Left lung (tissue), 4 donors: ENCODE measurements at regions not wholly inside any gene's neighbourhood (a gene's known extent, or its start where the extent isn't known, plus 50 kb on each side); places are given as distances from the start of the nearest gene placed in this dataset.
"Not testable (repeated sequence)": the region's sequence is repeated elsewhere in the genome, so short reads cannot be mapped to it uniquely, and the experiment has no call there.

Experiments used
- ATAC-seq: fragments of 200-7000 bp; cut with Tn5 transposase; one replicate; pipeline ENCODE4 v1.9.1; 2020; ENCODE audit warnings: moderate library complexity
- DNase-seq, 4 donors: peaks; one replicate each; pipeline ENCODE4 v3.0.0-alpha.2; 2013 to 2020
- H3K27ac ChIP-seq, 2 donors: fragments of 200-600 bp; sonication (generic) in 1 of 2; one replicate each; pipeline versions ENCODE4 v1.5.0 to v1.8.0; 2020 to 2021
- H3K27me3 ChIP-seq, 2 donors: fragments of 200-600 bp; sonication (generic) in 1 of 2; one replicate each; pipeline versions ENCODE4 v1.5.0 to v1.8.0; 2020 to 2021
- H3K36me3 ChIP-seq, 2 donors: fragments of 200-600 bp; sonication (generic) in 1 of 2; one replicate each; pipeline versions ENCODE4 v1.5.0 to v1.8.0; 2020 to 2021
- H3K4me1 ChIP-seq, 2 donors: fragments of 200-600 bp; one replicate each; pipeline ENCODE4 v1.8.0; 2021
- H3K4me3 ChIP-seq, 2 donors: fragments of 200-600 bp; sonication (generic) in 1 of 2; one replicate each; pipeline versions ENCODE4 v1.5.0 to v1.8.0; 2020 to 2021; ENCODE audit warnings: mild to moderate bottlenecking in 1 of 2
- H3K9me3 ChIP-seq, 2 donors: fragments of 200-600 bp; sonication (generic) in 1 of 2; one replicate each; pipeline versions ENCODE4 v1.5.0 to v1.8.0; 2020 to 2021
- intact Hi-C, 2 donors: fragments of 100-400 bp; cut with DNase I; formaldehyde crosslinking; loops; one replicate each; pipeline versions ENCODE4 v1.11.2 to v1.14.2; 2022
- TF ChIP-seq, protein P1 (sequence below), 2 donors: fragments of 200-600 bp; sonication (generic) in 1 of 2; IDR thresholded peaks; one replicate each; pipeline versions ENCODE4 v1.5.0 to v1.8.0; 2021; ENCODE audit warnings: antibody characterized with exemption in 2 of 2
- donor health status: DM: no; HTN: yes; CAD: no.
- donor health status: DM: no; HTN: no; CAD: no.

DNA sequence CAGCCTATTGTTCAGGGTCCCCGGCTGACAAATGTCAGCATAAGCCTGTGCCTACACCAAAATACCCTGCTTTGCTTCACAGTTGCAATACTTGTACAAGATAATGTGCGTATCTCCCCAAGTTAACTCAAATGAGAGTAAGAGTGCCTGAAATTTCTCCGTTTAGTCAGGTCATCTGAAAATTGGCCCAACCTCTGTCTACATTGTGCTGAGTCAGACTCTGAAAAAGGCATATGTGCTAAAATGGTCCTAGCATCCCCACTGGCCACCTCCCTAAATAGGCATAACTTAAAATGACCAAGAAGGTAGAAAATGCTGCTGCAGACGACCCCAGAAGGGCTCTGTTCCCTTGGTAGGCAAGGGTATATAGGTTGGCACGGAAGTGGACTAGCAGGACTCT, 1653.8 kb upstream of the DDX18 start:
- Histone ChIP-seq H3K4me1 (no peaks in the 10 kb centered on the region), H3K4me3 (no peak overlapping the region), H3K27ac (no peak overlapping the region), H3K36me3 (no peaks in the 10 kb centered on the region), H3K9me3 (peaks cover 0 to 63% of the 10 kb centered on the region in 2 donors), H3K27me3 (no peaks in the 10 kb centered on the region)
- DNase-seq (no peak), ATAC-seq (no peak)
- intact Hi-C loops = no loop called here
- TF ChIP-seq, protein P1, sequence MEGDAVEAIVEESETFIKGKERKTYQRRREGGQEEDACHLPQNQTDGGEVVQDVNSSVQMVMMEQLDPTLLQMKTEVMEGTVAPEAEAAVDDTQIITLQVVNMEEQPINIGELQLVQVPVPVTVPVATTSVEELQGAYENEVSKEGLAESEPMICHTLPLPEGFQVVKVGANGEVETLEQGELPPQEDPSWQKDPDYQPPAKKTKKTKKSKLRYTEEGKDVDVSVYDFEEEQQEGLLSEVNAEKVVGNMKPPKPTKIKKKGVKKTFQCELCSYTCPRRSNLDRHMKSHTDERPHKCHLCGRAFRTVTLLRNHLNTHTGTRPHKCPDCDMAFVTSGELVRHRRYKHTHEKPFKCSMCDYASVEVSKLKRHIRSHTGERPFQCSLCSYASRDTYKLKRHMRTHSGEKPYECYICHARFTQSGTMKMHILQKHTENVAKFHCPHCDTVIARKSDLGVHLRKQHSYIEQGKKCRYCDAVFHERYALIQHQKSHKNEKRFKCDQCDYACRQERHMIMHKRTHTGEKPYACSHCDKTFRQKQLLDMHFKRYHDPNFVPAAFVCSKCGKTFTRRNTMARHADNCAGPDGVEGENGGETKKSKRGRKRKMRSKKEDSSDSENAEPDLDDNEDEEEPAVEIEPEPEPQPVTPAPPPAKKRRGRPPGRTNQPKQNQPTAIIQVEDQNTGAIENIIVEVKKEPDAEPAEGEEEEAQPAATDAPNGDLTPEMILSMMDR (IDR thresholded peaks at IDR 0.05) = no peak

DNA sequence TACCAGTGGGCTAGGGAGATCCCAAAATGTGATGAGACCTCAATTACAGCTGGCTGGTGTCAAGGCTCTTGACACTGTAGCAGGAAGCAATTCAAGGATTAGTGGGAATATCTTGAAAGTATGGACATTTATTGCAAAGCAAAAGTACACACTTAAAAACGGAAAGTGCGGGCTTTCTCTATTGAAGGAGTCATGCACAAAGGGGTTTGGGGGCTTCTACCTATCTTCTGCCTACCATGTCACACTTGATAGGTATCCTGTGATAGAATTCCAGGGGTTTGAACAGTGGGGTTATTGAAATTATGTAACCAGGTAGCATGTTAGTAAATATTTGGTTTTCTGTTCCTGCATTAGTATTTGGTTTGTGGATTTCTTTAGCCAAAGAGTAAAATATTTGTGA, 1652.1 kb upstream of the DDX18 start:
- Histone ChIP-seq H3K4me1 (no peaks in the 10 kb centered on the region), H3K36me3 (no peaks in the 10 kb centered on the region), H3K9me3 (peaks cover 0 to 56% of the 10 kb centered on the region in 2 donors), H3K27me3 (no peaks in the 10 kb centered on the region), H3K27ac (no peak overlapping the region), H3K4me3 (no peak overlapping the region)
- no peak for DNase-seq
- intact Hi-C loops = no loop called here
- ATAC-seq = no peak
- TF ChIP-seq, protein P1 (IDR thresholded peaks at IDR 0.05) = no peak

DNA sequence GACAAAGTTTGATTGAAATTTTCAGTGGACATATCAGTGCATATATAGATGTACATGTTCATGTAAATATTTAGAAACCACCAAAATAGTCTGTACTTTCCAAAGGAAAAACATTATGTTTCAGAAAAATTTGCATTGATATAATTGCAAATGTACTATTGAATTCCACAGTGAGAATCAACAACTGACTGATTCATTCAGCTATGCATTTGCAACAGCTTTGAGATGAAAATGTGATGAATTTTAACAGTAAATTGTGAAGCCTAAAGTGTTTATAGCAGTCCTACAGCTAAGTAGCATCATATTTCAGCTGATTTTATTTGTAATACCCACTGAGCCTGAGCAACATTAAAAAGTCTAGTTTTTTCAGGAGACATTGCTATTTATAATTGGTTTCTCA, 1647.4 kb upstream of the DDX18 start:
- no peak overlapping the region for H3K27ac ChIP-seq
- no peaks in the 10 kb centered on the region for H3K36me3 ChIP-seq
- no peaks in the 10 kb centered on the region for H3K4me1 ChIP-seq
- no peak overlapping the region for H3K4me3 ChIP-seq
- intact Hi-C loops = no loop called here
- peaks cover 0 to 34% of the 10 kb centered on the region in 2 donors for H3K9me3 ChIP-seq
- ATAC-seq = no peak
- TF ChIP-seq, protein P1 (IDR thresholded peaks at IDR 0.05) = no peak
- H3K27me3 ChIP-seq = no peaks in the 10 kb centered on the region
- no peak for DNase-seq

DNA sequence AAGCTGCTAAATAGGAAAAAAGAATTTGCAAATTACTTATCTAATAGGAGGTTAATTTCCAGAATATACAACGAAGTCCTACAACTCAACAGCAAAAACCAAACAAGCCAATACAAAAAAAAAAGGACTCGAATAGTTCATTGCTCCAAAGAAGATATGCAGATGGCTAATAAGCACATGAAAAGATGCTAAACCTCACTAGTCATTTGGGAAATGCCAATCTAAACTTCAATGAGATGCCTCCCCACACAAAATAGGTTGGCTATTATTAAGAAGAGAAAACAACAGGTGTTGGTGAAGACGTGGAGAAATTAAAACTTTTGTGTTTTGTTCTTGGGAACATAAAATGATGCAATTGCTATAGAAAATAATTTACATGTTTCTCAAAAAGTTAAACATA, 1634.4 kb upstream of the DDX18 start:
- TF ChIP-seq, protein P1 (IDR thresholded peaks at IDR 0.05) = no peak
- DNase-seq (no peak), ATAC-seq (no peak)
- Histone ChIP-seq H3K9me3 (no peaks in the 10 kb centered on the region), H3K4me1 (no peaks in the 10 kb centered on the region), H3K4me3 (no peak overlapping the region), H3K36me3 (no peaks in the 10 kb centered on the region), H3K27ac (no peak overlapping the region), H3K27me3 (no peaks in the 10 kb centered on the region)
- intact Hi-C loops = no loop called here

- H3K27ac ChIP-seq, H3K4me3 ChIP-seq, H3K4me1 ChIP-seq, ATAC-seq, DNase-seq, H3K36me3 ChIP-seq, H3K27me3 ChIP-seq, intact Hi-C loops: not testable (repeated sequence)
- H3K9me3 ChIP-seq = peaks cover 0 to 50% of the 10 kb centered on the region in 2 donors
Measured at GRCh38 chr2:116190684-116191083, 1623.8 kb upstream of the DDX18 start.

DNA sequence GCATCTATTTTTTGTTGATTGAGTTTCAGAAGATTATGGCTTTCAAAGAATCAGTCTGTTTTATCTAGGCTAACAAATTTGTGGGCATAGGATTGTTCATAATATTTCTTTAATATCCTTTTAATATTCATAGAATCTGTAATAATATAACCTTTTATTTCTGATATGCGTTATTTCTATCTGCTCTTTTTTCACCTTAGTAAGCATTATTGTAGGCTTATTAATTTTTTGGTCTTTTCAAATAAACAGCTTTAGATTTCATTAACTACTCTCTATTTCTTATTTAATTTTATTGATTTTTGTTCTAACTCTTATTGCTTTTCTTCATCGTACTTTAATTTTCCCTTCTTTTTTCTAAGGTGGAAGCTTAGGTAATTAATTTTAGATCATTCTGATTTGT, 1614.4 kb upstream of the DDX18 start:
- ATAC-seq (no peak), DNase-seq (no peak)
- Histone ChIP-seq H3K27me3 (no peaks in the 10 kb centered on the region), H3K27ac (no peak overlapping the region), H3K4me1 (no peaks in the 10 kb centered on the region), H3K36me3 (no peaks in the 10 kb centered on the region), H3K4me3 (no peak overlapping the region), H3K9me3 (peaks cover 0 to 10% of the 10 kb centered on the region in 2 donors)
- intact Hi-C loops = no loop called here
- TF ChIP-seq, protein P1 (IDR thresholded peaks at IDR 0.05) = no peak
